Osteoblast (primary cell): ENCODE measurements at regions not wholly inside any gene's neighbourhood (a gene's known extent, or its start where the extent isn't known, plus 50 kb on each side); places are given as distances from the start of the nearest gene placed in this dataset.

Experiments
- DNase-seq: peaks from one replicate; pipeline ENCODE4 v3.0.0; 2011; ENCODE audit warnings: low spot score, mixed read lengths; ENCODE audit not compliant: insufficient read length; ENCODE audit errors: missing footprints
- H2AFZ ChIP-seq: 2 replicates; pipeline ENCODE4 v1.6.0; 2011; ENCODE audit warnings: mild to moderate bottlenecking, low read length
- H3K27ac ChIP-seq: 2 replicates; pipeline ENCODE4 v1.5.1; 2011; ENCODE audit warnings: mild to moderate bottlenecking, low read depth, low read length, moderate library complexity
- H3K27me3 ChIP-seq: 2 replicates; pipeline ENCODE4 v1.6.0; 2012; ENCODE audit warnings: mild to moderate bottlenecking, control low read depth, inconsistent platforms, low read length, moderate library complexity; ENCODE audit not compliant: insufficient read depth
- H3K36me3 ChIP-seq: 2 replicates; pipeline ENCODE4 v1.5.1; 2011; ENCODE audit warnings: mild to moderate bottlenecking, low read length, control low read depth, moderate library complexity; ENCODE audit not compliant: insufficient read depth
- H3K4me1 ChIP-seq: 2 replicates; pipeline ENCODE4 v1.5.1; 2011; ENCODE audit warnings: mild to moderate bottlenecking, low read length, control low read depth, moderate library complexity; ENCODE audit not compliant: insufficient read depth
- H3K4me2 ChIP-seq: 2 replicates; pipeline ENCODE4 v1.6.0; 2011; ENCODE audit warnings: mild to moderate bottlenecking, low read length; ENCODE audit not compliant: insufficient read depth
- H3K4me3 ChIP-seq: fragments of 200-600 bp; sonication (generic); 3 replicates; pipeline ENCODE4 v1.5.1; 2012; ENCODE audit warnings: mild to moderate bottlenecking, low read length, inconsistent platforms; ENCODE audit not compliant: insufficient read depth
- H3K79me2 ChIP-seq: 2 replicates; pipeline ENCODE4 v1.6.0; 2012; ENCODE audit warnings: mild to moderate bottlenecking, low read length, control low read depth, inconsistent platforms; ENCODE audit not compliant: insufficient read depth
- H3K9me3 ChIP-seq: 2 replicates; pipeline ENCODE4 v1.5.1; 2011; ENCODE audit warnings: low read depth, low read length, control low read depth
- H4K20me1 ChIP-seq: 2 replicates; pipeline ENCODE4 v1.6.0; 2012; ENCODE audit warnings: mild to moderate bottlenecking, low read length, control low read depth; ENCODE audit not compliant: insufficient read depth
- TF ChIP-seq, protein P1 (sequence below): IDR thresholded peaks from 2 replicates; pipeline ENCODE4 v1.5.1; 2011; ENCODE audit warnings: mild to moderate bottlenecking, low read depth, low read length, moderate library complexity; ENCODE audit errors: extremely low read depth

- Histone ChIP-seq H3K36me3 (no peaks in the 10 kb centered on the region), H2AFZ (no peak overlapping the region), H3K79me2 (no peaks in the 10 kb centered on the region), H3K9me3 (no peaks in the 10 kb centered on the region), H3K27me3 (no peaks in the 10 kb centered on the region), H4K20me1 (no peaks in the 10 kb centered on the region), H3K4me3 (no peak overlapping the region), H3K27ac (no peak overlapping the region), H3K4me2 (no peak overlapping the region), H3K4me1 (no peaks in the 10 kb centered on the region)
- TF ChIP-seq, protein P1, sequence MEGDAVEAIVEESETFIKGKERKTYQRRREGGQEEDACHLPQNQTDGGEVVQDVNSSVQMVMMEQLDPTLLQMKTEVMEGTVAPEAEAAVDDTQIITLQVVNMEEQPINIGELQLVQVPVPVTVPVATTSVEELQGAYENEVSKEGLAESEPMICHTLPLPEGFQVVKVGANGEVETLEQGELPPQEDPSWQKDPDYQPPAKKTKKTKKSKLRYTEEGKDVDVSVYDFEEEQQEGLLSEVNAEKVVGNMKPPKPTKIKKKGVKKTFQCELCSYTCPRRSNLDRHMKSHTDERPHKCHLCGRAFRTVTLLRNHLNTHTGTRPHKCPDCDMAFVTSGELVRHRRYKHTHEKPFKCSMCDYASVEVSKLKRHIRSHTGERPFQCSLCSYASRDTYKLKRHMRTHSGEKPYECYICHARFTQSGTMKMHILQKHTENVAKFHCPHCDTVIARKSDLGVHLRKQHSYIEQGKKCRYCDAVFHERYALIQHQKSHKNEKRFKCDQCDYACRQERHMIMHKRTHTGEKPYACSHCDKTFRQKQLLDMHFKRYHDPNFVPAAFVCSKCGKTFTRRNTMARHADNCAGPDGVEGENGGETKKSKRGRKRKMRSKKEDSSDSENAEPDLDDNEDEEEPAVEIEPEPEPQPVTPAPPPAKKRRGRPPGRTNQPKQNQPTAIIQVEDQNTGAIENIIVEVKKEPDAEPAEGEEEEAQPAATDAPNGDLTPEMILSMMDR: no peak
- no peak for DNase-seq
Measured at GRCh38 chr1:229942501-229942900, 124.5 kb upstream of the GALNT2 start.

- no peak for DNase-seq
- Histone ChIP-seq H3K9me3 (no peaks in the 10 kb centered on the region), H3K27ac (no peak overlapping the region), H3K4me2 (no peak overlapping the region), H3K36me3 (no peaks in the 10 kb centered on the region), H3K79me2 (no peaks in the 10 kb centered on the region), H4K20me1 (no peaks in the 10 kb centered on the region), H3K4me3 (no peak overlapping the region), H2AFZ (no peak overlapping the region), H3K27me3 (no peaks in the 10 kb centered on the region), H3K4me1 (no peaks in the 10 kb centered on the region)
- TF ChIP-seq, protein P1: no peak
Measured at GRCh38 chr1:229943148-229943714, 123.8 kb upstream of the GALNT2 start.

DNA sequence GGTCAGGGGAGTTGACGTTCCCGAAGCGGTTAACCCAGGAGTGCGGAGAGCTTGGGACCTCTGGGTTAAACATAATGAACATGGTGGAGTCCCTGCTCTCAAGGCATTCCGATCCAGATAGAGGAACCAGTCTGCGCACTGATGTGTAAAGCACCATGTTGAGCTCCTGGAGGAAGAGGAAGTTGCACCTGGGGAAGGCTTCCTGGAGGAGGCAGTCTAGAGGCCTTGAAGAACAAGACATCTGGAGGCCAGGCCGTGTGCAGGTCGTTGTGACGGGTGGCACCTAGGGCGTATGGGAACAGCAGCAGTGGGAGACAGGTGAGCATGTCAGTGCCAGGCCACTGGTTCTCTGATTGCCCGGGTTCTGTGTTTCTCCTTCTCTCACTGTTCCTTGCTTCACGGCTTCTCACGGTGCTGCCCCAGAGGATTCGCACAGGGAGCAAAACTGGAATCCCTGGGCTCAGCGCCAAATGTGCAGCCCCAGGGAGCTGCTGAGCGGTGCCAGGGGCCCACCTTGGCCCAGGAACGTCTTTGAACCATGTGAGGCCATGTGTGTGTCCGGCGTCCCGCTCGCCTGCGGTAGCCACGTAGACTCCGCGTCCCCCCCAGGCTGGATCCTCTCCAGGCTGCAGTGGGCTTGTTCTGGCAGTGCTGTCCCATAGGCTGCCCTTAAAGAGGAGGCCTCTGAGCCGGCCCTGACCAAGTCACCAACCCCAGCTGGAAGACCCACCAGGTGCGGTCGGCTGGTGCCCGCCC lies 122.9 kb upstream of the GALNT2 start:
- H4K20me1 ChIP-seq: no peaks in the 10 kb centered on the region
- H3K4me1 ChIP-seq: no peaks in the 10 kb centered on the region
- no peaks in the 10 kb centered on the region for H3K36me3 ChIP-seq
- no peak overlapping the region for H3K27ac ChIP-seq
- no peaks in the 10 kb centered on the region for H3K79me2 ChIP-seq
- H2AFZ ChIP-seq: no peak overlapping the region
- DNase-seq: no peak
- H3K4me2 ChIP-seq: no peak overlapping the region
- H3K4me3 ChIP-seq: no peak overlapping the region
- H3K9me3 ChIP-seq: no peaks in the 10 kb centered on the region
- no peaks in the 10 kb centered on the region for H3K27me3 ChIP-seq
- TF ChIP-seq, protein P1: no peak

DNA sequence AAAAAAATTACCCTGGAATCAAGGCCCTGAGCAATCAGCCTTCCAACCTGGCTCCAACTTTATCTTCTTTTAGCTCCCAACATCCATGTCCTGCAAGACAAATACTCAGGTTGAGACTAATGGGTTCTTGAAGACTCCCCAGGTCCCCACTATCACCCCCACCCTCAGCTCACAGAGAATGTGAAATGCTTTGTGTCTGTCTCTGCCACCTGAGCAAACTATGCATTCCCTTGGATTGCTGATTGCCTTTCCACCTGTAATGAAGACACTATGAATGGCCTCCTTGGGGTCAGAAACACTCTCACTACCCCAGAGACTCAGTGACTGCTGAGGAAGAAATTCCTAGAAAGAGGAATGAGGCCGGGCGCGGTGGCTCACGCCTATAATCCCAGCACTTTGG lies 121.2 kb upstream of the GALNT2 start:
- Histone ChIP-seq H3K27me3 (no peaks in the 10 kb centered on the region), H3K79me2 (no peaks in the 10 kb centered on the region), H3K4me1 (no peaks in the 10 kb centered on the region), H3K36me3 (no peaks in the 10 kb centered on the region), H3K4me2 (no peak overlapping the region), H2AFZ (no peak overlapping the region), H3K4me3 (no peak overlapping the region), H4K20me1 (no peaks in the 10 kb centered on the region), H3K27ac (no peak overlapping the region), H3K9me3 (no peaks in the 10 kb centered on the region)
- TF ChIP-seq, protein P1: no peak
- DNase-seq: peak; percentile 64
